D721Med (cell line): ENCODE measurements at regions not wholly inside any gene's neighbourhood (a gene's known extent, or its start where the extent isn't known, plus 50 kb on each side); places are given as distances from the start of the nearest gene placed in this dataset.

Experiments used
- DNase-seq: peaks from one replicate; pipeline ENCODE4 v3.0.0; 2011; ENCODE audit warnings: low spot score; ENCODE audit not compliant: insufficient read length
- FAIRE-seq: peaks from 2 replicates; lab custom pipeline; 2011; peaks lifted over from hg19 to GRCh38; lab: Jason Lieb, UNC
- CTCF ChIP-seq: IDR thresholded peaks from 2 replicates; pipeline ENCODE4 v1.5.1; 2012; ENCODE audit warnings: mild to moderate bottlenecking, control low read depth; ENCODE audit not compliant: insufficient read depth; ENCODE audit errors: missing control alignments

GRCh38 chr11:70872955-70873735 is 379.2 kb downstream of the SHANK2 start:
- DNase-seq (no peak), FAIRE-seq (no peak)
- no peak for TF ChIP-seq CTCF

GRCh38 chr11:70873736-70874412 is 378.5 kb downstream of the SHANK2 start:
- no peak for TF ChIP-seq CTCF
- no peak for DNase-seq

GRCh38 chr11:70876685-70877084 is 375.7 kb downstream of the SHANK2 start:
- TF ChIP-seq CTCF: no peak
- DNase-seq: no peak
- no peak for FAIRE-seq

More at GRCh38 chr11:70873736-70874412, 378.5 kb downstream of the SHANK2 start:
- no peak for FAIRE-seq

GRCh38 chr11:70877151-70877550 is 375.2 kb downstream of the SHANK2 start:
- no peak for TF ChIP-seq CTCF
- DNase-seq (no peak), FAIRE-seq (no peak)

- FAIRE-seq (no peak), DNase-seq (no peak)
- no peak for TF ChIP-seq CTCF
These were observed 374.0 kb downstream of the SHANK2 start for GRCh38 chr11:70878366-70878765.

- TF ChIP-seq CTCF: no peak
- FAIRE-seq: no peak
- no peak for DNase-seq
These were observed 372.6 kb downstream of the SHANK2 start for GRCh38 chr11:70879601-70880285.
